ENCODE measurements at regions not wholly inside any gene's neighbourhood (a gene's known extent, or its start where the extent isn't known, plus 50 kb on each side); places are given as distances from the start of the nearest gene placed in this dataset.

DNA sequence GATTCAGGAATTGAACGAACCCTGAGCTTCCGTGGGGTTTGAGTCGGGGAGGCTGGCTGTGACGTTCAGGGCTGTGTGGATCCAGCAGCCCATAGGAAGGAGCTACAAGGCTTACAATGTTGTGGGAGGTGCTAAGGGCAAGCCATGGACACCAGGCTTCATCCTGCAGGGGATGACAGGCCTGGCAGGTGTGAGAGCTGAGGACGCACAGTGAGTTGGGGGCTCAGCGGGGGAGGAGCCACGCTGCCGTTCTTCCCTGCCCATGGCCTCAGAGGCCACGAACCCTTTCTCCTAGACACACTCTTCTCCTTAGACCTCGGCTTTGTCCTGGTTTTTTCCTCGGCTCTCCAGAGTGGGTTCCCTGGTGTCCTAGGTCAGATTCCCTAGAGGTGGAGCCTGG is 78.1 kb upstream of the SLC22A11 start:
- H3K4me3 ChIP-seq, result no peak overlapping the region
- no peaks in the 10 kb centered on the region for H3K4me1 ChIP-seq
- no peak for TF ChIP-seq POLR2A (IDR thresholded peaks at IDR 0.05)
- TF ChIP-seq CTCF (IDR thresholded peaks at IDR 0.05), result no peak
- H3K9me3 ChIP-seq, result no peaks in the 10 kb centered on the region
- no peaks in the 10 kb centered on the region for H3K36me3 ChIP-seq
- no peak for DNase-seq
- H3K27ac ChIP-seq, result no peak overlapping the region
- no peaks in the 10 kb centered on the region for H3K27me3 ChIP-seq
- intact Hi-C loops (cut with DNase I; ENCODE audit: low total_unique reads), result no loop called here

GRCh38 chr11:64482588-64482987 is 73.2 kb upstream of the SLC22A11 start:
- Histone ChIP-seq H3K4me3 (no peak overlapping the region), H3K27me3 (no peaks in the 10 kb centered on the region), H3K36me3 (no peaks in the 10 kb centered on the region), H3K9me3 (no peaks in the 10 kb centered on the region), H3K27ac (no peak overlapping the region), H3K4me1 (no peaks in the 10 kb centered on the region)
- DNase-seq, result no peak
- intact Hi-C loops (cut with DNase I; ENCODE audit: low total_unique reads), result no loop called here
- TF ChIP-seq CTCF (IDR thresholded peaks at IDR 0.05) (no peak), POLR2A (IDR thresholded peaks at IDR 0.05) (no peak)

GRCh38 chr11:64484191-64485022 is 71.3 kb upstream of the SLC22A11 start:
- H3K27me3 ChIP-seq, result no peaks in the 10 kb centered on the region
- no peak overlapping the region for H3K27ac ChIP-seq
- intact Hi-C loops (cut with DNase I; ENCODE audit: low total_unique reads), result no loop called here
- no peaks in the 10 kb centered on the region for H3K4me1 ChIP-seq
- H3K9me3 ChIP-seq, result no peaks in the 10 kb centered on the region
- no peak for DNase-seq
- H3K36me3 ChIP-seq, result no peaks in the 10 kb centered on the region
- TF ChIP-seq CTCF (IDR thresholded peaks at IDR 0.05) (no peak), POLR2A (IDR thresholded peaks at IDR 0.05) (no peak)
- no peak overlapping the region for H3K4me3 ChIP-seq

DNA sequence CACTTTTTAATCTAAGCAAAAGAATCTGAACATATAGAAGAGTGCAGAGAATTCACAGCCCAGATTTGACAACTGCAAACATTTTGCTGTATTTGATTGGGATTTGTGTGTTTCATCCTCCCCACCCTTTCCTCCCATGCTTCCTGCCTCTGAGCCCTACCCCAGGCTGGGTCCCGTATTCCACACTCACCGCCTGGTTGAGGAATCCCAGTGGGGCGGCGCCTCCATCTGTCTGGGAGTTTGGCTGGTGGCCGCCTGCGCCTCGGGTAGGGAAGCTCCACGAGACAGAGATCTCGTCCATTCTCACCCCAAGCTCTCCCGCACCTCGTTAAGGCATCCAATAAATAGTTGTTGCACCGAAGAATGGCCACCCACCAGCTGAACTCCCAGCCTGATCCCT is 70.7 kb upstream of the SLC22A11 start:
- intact Hi-C loops (cut with DNase I; ENCODE audit: low total_unique reads), result no loop called here
- no peak for DNase-seq
- H3K4me1 ChIP-seq, result no peaks in the 10 kb centered on the region
- H3K27me3 ChIP-seq, result no peaks in the 10 kb centered on the region
- no peak overlapping the region for H3K27ac ChIP-seq
- TF ChIP-seq POLR2A (IDR thresholded peaks at IDR 0.05) (no peak), CTCF (IDR thresholded peaks at IDR 0.05) (no peak)
- no peaks in the 10 kb centered on the region for H3K9me3 ChIP-seq
- no peaks in the 10 kb centered on the region for H3K36me3 ChIP-seq
- no peak overlapping the region for H3K4me3 ChIP-seq

DNA sequence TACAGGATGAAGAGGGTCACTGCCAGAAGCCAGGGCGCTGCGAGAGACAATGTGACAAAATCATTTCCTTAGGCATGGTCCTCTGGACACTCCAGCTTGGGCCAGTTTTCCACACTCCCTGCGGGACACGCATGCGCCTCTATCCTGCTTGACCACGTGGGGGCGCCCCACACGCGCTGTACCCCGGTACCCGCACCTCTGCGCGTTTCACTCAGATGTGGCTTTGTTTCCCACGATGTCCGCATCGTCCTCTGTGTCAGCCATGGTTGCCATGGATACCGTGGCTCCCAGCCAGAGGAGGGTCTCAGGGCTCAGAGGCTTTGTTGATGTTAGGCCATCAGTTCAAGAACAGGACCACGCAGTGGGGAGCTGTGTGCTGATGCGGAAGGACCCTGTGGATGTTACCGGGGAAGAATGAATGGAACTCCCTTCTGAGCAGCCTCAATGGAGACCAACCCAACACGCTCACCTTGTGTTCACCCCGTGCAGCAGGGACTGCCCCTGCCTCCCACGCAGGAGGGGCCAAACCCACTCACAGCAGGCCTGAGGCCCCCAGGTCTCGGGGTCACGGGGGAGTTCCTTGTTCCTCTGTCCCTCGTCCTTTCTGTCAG is 65.8 kb upstream of the SLC22A11 start:
- intact Hi-C loops (cut with DNase I; ENCODE audit: low total_unique reads), result no loop called here
- H3K4me3 ChIP-seq, result no peak overlapping the region
- TF ChIP-seq CTCF (IDR thresholded peaks at IDR 0.05) (peak; percentile 16 to 64 (median 32)), POLR2A (IDR thresholded peaks at IDR 0.05) (no peak)

More for the DNA sequence above, 65.8 kb upstream of the SLC22A11 start:
- no peaks in the 10 kb centered on the region for H3K36me3 ChIP-seq
- no peaks in the 10 kb centered on the region for H3K4me1 ChIP-seq
- H3K27me3 ChIP-seq, result no peaks in the 10 kb centered on the region
- H3K27ac ChIP-seq, result no peak overlapping the region
- no peaks in the 10 kb centered on the region for H3K9me3 ChIP-seq
- DNase-seq, result peak; percentile 22 to 23
